Activated CD8-positive, alpha-beta T cell treated with anti-CD3 and anti-CD28 coated beads, Interleukin-2, amount 10 ng/mL, durations not matched to agents 7 days and 5 days (primary cell): ENCODE measurements at regions not wholly inside any gene's neighbourhood (a gene's known extent, or its start where the extent isn't known, plus 50 kb on each side); places are given as distances from the start of the nearest gene placed in this dataset.
"Not testable (repeated sequence)": the region's sequence is repeated elsewhere in the genome, so short reads cannot be mapped to it uniquely, and the experiment has no call there.

ENCODE experiments used
- ATAC-seq: fragments of 150-1000 bp; cut with Tn5 transposase; one replicate; pipeline ENCODE4 v1.10.0; 2021; ENCODE audit warnings: moderate library complexity
- CTCF ChIA-PET: fragments of 350-600 bp; sonication (Branson Sonifier 250); formaldehyde crosslinking; loops from one replicate; lab custom pipeline; 2021; ENCODE audit warnings: antibody characterized with exemption; lab: Charles Lee
- POLR2A ChIA-PET: fragments of 350-600 bp; sonication (Branson Sonifier 250); formaldehyde crosslinking; loops from one replicate; lab custom pipeline; 2021; ENCODE audit warnings: antibody characterized with exemption; lab: Charles Lee
- DNase-seq: peaks from one replicate; pipeline ENCODE4 v3.0.0-alpha.2; 2020
- H3K27ac Mint-ChIP-seq: one replicate; pipeline ENCODE4 v1.8.0; 2021; ENCODE audit warnings: mild to moderate bottlenecking, mixed read lengths
- H3K27me3 Mint-ChIP-seq: one replicate; pipeline ENCODE4 v1.8.0; 2021; ENCODE audit warnings: low read depth, mixed read lengths
- H3K36me3 Mint-ChIP-seq: one replicate; pipeline ENCODE4 v1.8.0; 2021; ENCODE audit warnings: low read depth, mixed read lengths
- H3K4me1 Mint-ChIP-seq: one replicate; pipeline ENCODE4 v1.8.0; 2021; ENCODE audit warnings: low read depth, mixed read lengths
- H3K4me3 Mint-ChIP-seq: one replicate; pipeline ENCODE4 v1.8.0; 2021; ENCODE audit warnings: mild to moderate bottlenecking, mixed read lengths
- H3K9me3 Mint-ChIP-seq: one replicate; pipeline ENCODE4 v1.8.0; 2022; ENCODE audit warnings: mixed read lengths; ENCODE audit not compliant: insufficient read depth

DNA sequence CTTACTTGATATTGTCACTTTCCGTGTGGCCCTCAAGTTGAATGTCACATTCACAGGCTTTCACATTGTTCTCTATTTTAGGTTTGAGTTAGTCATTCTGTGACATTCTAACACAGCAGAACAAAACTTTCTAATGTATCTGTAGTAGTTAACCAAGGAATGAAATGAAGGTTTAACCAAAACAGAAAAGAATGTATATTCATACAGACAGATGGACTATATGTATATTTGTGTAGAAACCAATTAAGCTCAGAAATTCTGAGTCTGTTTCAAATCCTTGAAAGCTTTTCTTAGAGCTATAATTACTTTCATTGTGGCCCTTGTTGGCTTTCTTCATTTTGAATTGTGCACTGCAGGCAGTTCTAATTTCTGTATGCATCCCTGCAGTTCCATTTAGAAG, 654.7 kb downstream of the LRRC70 start:
- Mint-ChIP-seq H3K4me1 (no peaks in the 10 kb centered on the region), H3K27me3 (no peaks in the 10 kb centered on the region), H3K4me3 (no peak overlapping the region), H3K36me3 (no peaks in the 10 kb centered on the region), H3K27ac (no peak overlapping the region), H3K9me3 (no peaks in the 10 kb centered on the region)
- POLR2A ChIA-PET, result no interaction called here
- CTCF ChIA-PET, result no interaction called here
- no peak for DNase-seq
- no peak for ATAC-seq

- Mint-ChIP-seq H3K9me3 (no peaks in the 10 kb centered on the region), H3K4me3 (no peak overlapping the region), H3K27me3 (no peaks in the 10 kb centered on the region), H3K4me1 (no peaks in the 10 kb centered on the region), H3K27ac (no peak overlapping the region), H3K36me3 (no peaks in the 10 kb centered on the region)
- ChIA-PET CTCF (no interaction called here), POLR2A (no interaction called here)
- DNase-seq, result no peak
- ATAC-seq, result no peak
Observed at GRCh38 chr5:63230754-63231153, 652.1 kb downstream of the LRRC70 start.

GRCh38 chr5:63228154-63228553, 649.5 kb downstream of the LRRC70 start:
- ATAC-seq (no peak), DNase-seq (no peak)
- no peaks in the 10 kb centered on the region for H3K36me3 Mint-ChIP-seq
- H3K27ac Mint-ChIP-seq, result no peak overlapping the region
- H3K9me3 Mint-ChIP-seq, result no peaks in the 10 kb centered on the region
- H3K4me3 Mint-ChIP-seq, result no peak overlapping the region
- ChIA-PET POLR2A (no interaction called here), CTCF (no interaction called here)
- no peaks in the 10 kb centered on the region for H3K4me1 Mint-ChIP-seq
- no peaks in the 10 kb centered on the region for H3K27me3 Mint-ChIP-seq

- no peaks in the 10 kb centered on the region for H3K9me3 Mint-ChIP-seq
- H3K27me3 Mint-ChIP-seq, result no peaks in the 10 kb centered on the region
- DNase-seq (no peak), ATAC-seq (no peak)
- no peaks in the 10 kb centered on the region for H3K4me1 Mint-ChIP-seq
- H3K36me3 Mint-ChIP-seq, result no peaks in the 10 kb centered on the region
- H3K27ac Mint-ChIP-seq, result no peak overlapping the region
- CTCF ChIA-PET, result no interaction called here
- no peak overlapping the region for H3K4me3 Mint-ChIP-seq
- POLR2A ChIA-PET, result no interaction called here
Observed at GRCh38 chr5:63220244-63220643, 641.6 kb downstream of the LRRC70 start.

- DNase-seq, result no peak
- no peak overlapping the region for H3K4me3 Mint-ChIP-seq
- H3K27ac Mint-ChIP-seq, result no peak overlapping the region
- H3K27me3 Mint-ChIP-seq, result no peaks in the 10 kb centered on the region
- POLR2A ChIA-PET, result interaction anchor here (0.5 kb wide), 1 partner anchor 1572 kb away, joined by 3 read pairs; no protein-coding TSS in a partner anchor
- no peak for ATAC-seq
- no peaks in the 10 kb centered on the region for H3K4me1 Mint-ChIP-seq
- no peaks in the 10 kb centered on the region for H3K9me3 Mint-ChIP-seq
- H3K36me3 Mint-ChIP-seq, result no peaks in the 10 kb centered on the region
- CTCF ChIA-PET, result no interaction called here
Observed at GRCh38 chr5:63217422-63217821, 638.8 kb downstream of the LRRC70 start.

DNA sequence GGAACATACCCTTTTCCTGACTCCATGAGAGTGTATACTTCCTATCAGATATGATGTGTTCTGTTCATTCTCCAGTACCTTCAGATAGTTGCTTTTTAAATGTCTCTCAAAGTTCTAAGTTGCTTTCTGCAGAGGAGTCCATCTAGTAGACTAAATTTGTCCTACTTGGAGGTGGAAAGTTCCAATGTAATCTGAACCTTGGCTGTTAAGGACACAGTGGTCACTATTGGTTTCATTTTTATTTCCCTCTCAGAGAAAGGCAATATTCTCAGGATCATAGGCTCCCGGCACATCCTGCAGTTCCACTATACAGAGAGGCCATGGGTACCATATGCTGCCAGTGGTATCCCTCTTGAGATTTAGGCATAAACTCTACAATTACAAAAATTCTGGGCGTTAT, 634.6 kb downstream of the LRRC70 start:
- Mint-ChIP-seq H3K4me1 (no peaks in the 10 kb centered on the region), H3K27me3 (no peaks in the 10 kb centered on the region), H3K36me3 (no peaks in the 10 kb centered on the region), H3K4me3 (no peak overlapping the region), H3K27ac (no peak overlapping the region), H3K9me3 (no peaks in the 10 kb centered on the region)
- ATAC-seq (no peak), DNase-seq (no peak)
- ChIA-PET CTCF (no interaction called here), POLR2A (no interaction called here)

GRCh38 chr5:63211448-63212132, 633.0 kb downstream of the LRRC70 start:
- CTCF ChIA-PET, result no interaction called here
- Mint-ChIP-seq H3K4me1 (no peaks in the 10 kb centered on the region), H3K27me3 (no peaks in the 10 kb centered on the region), H3K27ac (no peak overlapping the region), H3K9me3 (no peaks in the 10 kb centered on the region), H3K4me3 (no peak overlapping the region), H3K36me3 (no peaks in the 10 kb centered on the region)
- ATAC-seq (no peak), DNase-seq (no peak)
- POLR2A ChIA-PET, result no interaction called here

GRCh38 chr5:63205976-63206375, 627.4 kb downstream of the LRRC70 start:
- DNase-seq (no peak), ATAC-seq (no peak)
- Mint-ChIP-seq H3K36me3 (no peaks in the 10 kb centered on the region), H3K27me3 (no peaks in the 10 kb centered on the region), H3K4me3 (no peak overlapping the region), H3K27ac (no peak overlapping the region), H3K4me1 (no peaks in the 10 kb centered on the region), H3K9me3 (peaks cover 12% of the 10 kb centered on the region)
- ChIA-PET POLR2A (no interaction called here), CTCF (no interaction called here)

DNA sequence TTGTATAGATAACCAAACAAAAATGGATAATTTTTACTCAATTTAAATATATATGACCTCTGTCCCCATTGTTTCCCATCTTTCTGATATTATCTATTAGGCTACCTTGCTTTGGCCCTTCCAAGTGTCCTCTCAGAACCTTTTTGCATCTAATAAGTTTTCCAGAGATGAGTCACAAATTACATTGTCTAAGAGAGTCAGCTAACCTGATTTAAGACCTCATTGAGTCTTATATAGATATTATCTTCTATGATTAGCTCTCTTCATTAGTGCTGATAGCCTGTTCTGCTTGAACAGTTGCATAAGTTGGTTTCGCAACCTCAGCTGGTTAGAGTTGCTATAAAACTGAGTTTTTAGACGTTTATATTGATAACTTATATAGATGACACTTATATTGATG, 623.1 kb downstream of the LRRC70 start:
- Mint-ChIP-seq H3K36me3 (no peaks in the 10 kb centered on the region), H3K27me3 (no peaks in the 10 kb centered on the region), H3K4me3 (no peak overlapping the region), H3K9me3 (peaks cover 12% of the 10 kb centered on the region), H3K4me1 (no peaks in the 10 kb centered on the region), H3K27ac (no peak overlapping the region)
- no peak for ATAC-seq
- DNase-seq, result no peak
- ChIA-PET POLR2A (no interaction called here), CTCF (no interaction called here)

DNA sequence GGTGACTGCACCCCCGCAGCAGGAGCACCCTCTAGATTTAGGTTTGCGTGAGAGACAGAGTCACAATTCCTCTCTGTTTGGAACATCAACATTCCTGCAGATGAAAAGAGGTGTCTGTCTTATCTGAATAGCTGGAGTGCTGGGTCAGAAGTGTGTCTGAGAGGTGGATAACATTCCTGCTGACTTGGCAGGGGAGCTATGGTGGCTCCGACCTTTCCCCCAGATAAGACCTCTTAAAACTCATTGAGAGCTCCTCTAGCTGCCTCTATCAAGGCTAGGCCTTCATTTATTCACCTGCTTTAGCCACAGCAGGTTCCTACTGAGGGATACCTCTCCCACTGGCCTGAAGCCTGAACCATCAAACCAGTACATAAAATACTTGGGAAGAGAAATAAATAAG, 615.5 kb downstream of the LRRC70 start:
- no peak for ATAC-seq
- CTCF ChIA-PET, result no interaction called here
- POLR2A ChIA-PET, result no interaction called here

GRCh38 chr5:63180190-63180589, 601.6 kb downstream of the LRRC70 start:
- H3K36me3 Mint-ChIP-seq, H3K27ac Mint-ChIP-seq, H3K4me1 Mint-ChIP-seq, H3K27me3 Mint-ChIP-seq, H3K9me3 Mint-ChIP-seq, CTCF ChIA-PET, DNase-seq, POLR2A ChIA-PET, H3K4me3 Mint-ChIP-seq, ATAC-seq: not testable (repeated sequence)

More for the DNA sequence above, 615.5 kb downstream of the LRRC70 start:
- Mint-ChIP-seq H3K4me1 (no peaks in the 10 kb centered on the region), H3K4me3 (no peak overlapping the region), H3K36me3 (no peaks in the 10 kb centered on the region), H3K27ac (no peak overlapping the region), H3K27me3 (no peaks in the 10 kb centered on the region), H3K9me3 (no peaks in the 10 kb centered on the region)
- no peak for DNase-seq

GRCh38 chr5:63175850-63176249, 597.2 kb downstream of the LRRC70 start:
- Mint-ChIP-seq H3K36me3 (no peaks in the 10 kb centered on the region), H3K9me3 (no peaks in the 10 kb centered on the region), H3K4me1 (no peaks in the 10 kb centered on the region), H3K27me3 (no peaks in the 10 kb centered on the region), H3K4me3 (no peak overlapping the region), H3K27ac (no peak overlapping the region)
- ATAC-seq (no peak), DNase-seq (no peak)
- ChIA-PET POLR2A (no interaction called here), CTCF (no interaction called here)

DNA sequence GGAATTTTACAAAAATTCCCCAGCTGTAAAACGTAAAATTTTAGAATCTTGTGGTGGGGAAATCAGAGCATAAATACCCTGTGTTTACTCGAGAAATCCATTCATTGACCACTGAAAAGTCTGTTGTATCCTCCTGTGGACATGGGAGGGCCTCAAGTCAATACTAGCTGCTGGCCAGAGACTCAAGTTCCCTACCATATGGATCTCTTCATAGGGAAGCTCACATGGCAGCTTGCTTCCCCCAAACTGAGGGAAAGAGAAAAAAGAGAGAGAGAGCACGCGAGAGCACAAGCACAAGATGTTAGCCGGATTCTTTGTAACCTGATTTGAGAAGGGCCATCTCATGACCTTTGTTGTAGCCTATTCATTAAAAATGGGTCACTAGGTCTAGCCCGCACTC, 591.9 kb downstream of the LRRC70 start:
- ATAC-seq (no peak), DNase-seq (no peak)
- peaks cover 4% of the 10 kb centered on the region for H3K9me3 Mint-ChIP-seq
- no peak overlapping the region for H3K27ac Mint-ChIP-seq
- H3K27me3 Mint-ChIP-seq, result no peaks in the 10 kb centered on the region
- no peaks in the 10 kb centered on the region for H3K36me3 Mint-ChIP-seq
- no peaks in the 10 kb centered on the region for H3K4me1 Mint-ChIP-seq
- ChIA-PET CTCF (no interaction called here), POLR2A (no interaction called here)
- H3K4me3 Mint-ChIP-seq, result no peak overlapping the region
